CD4-positive, alpha-beta T cell treated with Interleukin-2 at 100 ng/mL for 4 hours (primary cell): ENCODE measurements at regions not wholly inside any gene's neighbourhood (a gene's known extent, or its start where the extent isn't known, plus 50 kb on each side); places are given as distances from the start of the nearest gene placed in this dataset.

Experiments used
- DNase-seq: peaks from one replicate; pipeline ENCODE4 v3.0.0-alpha.2; 2020; ENCODE audit warnings: low spot score

- DNase-seq = no peak
These were observed 200.5 kb upstream of the POU3F2 start for GRCh38 chr6:98633886-98634285.

- no peak for DNase-seq
These were observed 199.8 kb upstream of the POU3F2 start for GRCh38 chr6:98634569-98634968.

GRCh38 chr6:98635191-98635590 lies 199.2 kb upstream of the POU3F2 start:
- no peak for DNase-seq

- DNase-seq = no peak
These were observed 197.4 kb upstream of the POU3F2 start for GRCh38 chr6:98636941-98637340.

- no peak for DNase-seq
These were observed 195.2 kb upstream of the POU3F2 start for GRCh38 chr6:98639089-98639635.

GRCh38 chr6:98640366-98640765 lies 194.0 kb upstream of the POU3F2 start:
- no peak for DNase-seq

GRCh38 chr6:98641949-98642719 lies 192.2 kb upstream of the POU3F2 start:
- DNase-seq = no peak

- no peak for DNase-seq
These were observed 190.3 kb upstream of the POU3F2 start for GRCh38 chr6:98644063-98644462.

- no peak for DNase-seq
These were observed 186.0 kb upstream of the POU3F2 start for GRCh38 chr6:98648211-98648914.

GRCh38 chr6:98650941-98651340 lies 183.4 kb upstream of the POU3F2 start:
- DNase-seq = no peak

- DNase-seq = no peak
These were observed 181.2 kb upstream of the POU3F2 start for GRCh38 chr6:98653179-98653578.

GRCh38 chr6:98657764-98658163 lies 176.6 kb upstream of the POU3F2 start:
- no peak for DNase-seq

GRCh38 chr6:98669371-98669770 lies 165.0 kb upstream of the POU3F2 start:
- no peak for DNase-seq

GRCh38 chr6:98670045-98670746 lies 164.2 kb upstream of the POU3F2 start:
- no peak for DNase-seq

GRCh38 chr6:98672681-98673475 lies 161.5 kb upstream of the POU3F2 start:
- DNase-seq = no peak

GRCh38 chr6:98678481-98678880 lies 155.9 kb upstream of the POU3F2 start:
- no peak for DNase-seq

- no peak for DNase-seq
These were observed 148.3 kb upstream of the POU3F2 start for GRCh38 chr6:98686008-98686601.

- no peak for DNase-seq
These were observed 146.6 kb upstream of the POU3F2 start for GRCh38 chr6:98687752-98688151.

- DNase-seq = no peak
These were observed 139.1 kb upstream of the POU3F2 start for GRCh38 chr6:98695091-98695801.

- no peak for DNase-seq
These were observed 123.0 kb upstream of the POU3F2 start for GRCh38 chr6:98711380-98711779.

GRCh38 chr6:98716341-98716740 lies 118.0 kb upstream of the POU3F2 start:
- DNase-seq = no peak
